Stimulated activated CD4-positive, alpha-beta T cell treated with anti-CD3 and anti-CD28 coated beads, TNF-alpha, amount 100 ng/mL, for 1 hour (primary cell): ENCODE measurements at regions not wholly inside any gene's neighbourhood (a gene's known extent, or its start where the extent isn't known, plus 50 kb on each side); places are given as distances from the start of the nearest gene placed in this dataset.
"Not testable (repeated sequence)": the region's sequence is repeated elsewhere in the genome, so short reads cannot be mapped to it uniquely, and the experiment has no call there.

Source experiments
- DNase-seq, 3 donors: peaks; one replicate each; pipeline ENCODE4 v3.0.0-alpha.2; 2020; ENCODE audit warnings: low read depth in 3 of 3, low spot score in 1 of 3

DNA sequence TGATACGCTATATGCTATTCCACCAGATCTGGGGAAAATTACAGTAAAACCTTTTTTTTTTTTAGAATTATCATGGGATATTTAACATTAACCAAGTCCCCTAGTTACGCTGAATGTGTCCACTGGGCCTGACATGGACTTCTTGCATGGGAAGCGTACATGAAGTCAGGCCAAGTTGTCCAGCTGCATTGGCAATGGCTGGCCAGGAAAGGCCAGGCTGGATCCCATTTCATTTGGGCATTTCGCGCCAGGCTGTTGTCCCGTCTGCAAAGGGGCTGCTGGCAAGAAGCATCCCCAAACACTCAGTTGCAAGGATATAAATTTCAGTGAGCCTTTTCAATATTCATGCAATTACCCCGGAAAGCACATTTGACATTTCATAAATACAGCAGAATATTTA is 933.3 kb downstream of the GRID1 start:
- DNase-seq = no peak

DNA sequence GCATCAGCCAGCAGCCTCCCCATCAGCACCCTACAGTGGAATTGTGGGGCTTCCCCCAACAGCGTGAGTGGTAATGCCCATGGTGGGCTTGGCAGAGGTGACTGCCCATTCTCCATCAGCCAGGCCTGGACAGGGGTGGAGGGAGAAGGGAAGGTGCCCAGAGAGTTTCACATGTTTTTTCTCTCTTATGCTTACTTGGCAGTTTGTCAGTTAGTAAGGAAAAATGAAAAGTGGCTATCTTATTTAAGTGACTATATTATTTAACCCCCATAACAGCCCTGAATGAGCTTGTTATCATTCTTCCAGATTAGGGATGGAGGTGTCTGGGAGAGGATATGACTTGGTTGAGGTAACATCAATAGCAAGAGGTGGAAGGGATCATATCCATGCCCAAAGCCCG is 921.7 kb downstream of the GRID1 start:
- DNase-seq = no peak

DNA sequence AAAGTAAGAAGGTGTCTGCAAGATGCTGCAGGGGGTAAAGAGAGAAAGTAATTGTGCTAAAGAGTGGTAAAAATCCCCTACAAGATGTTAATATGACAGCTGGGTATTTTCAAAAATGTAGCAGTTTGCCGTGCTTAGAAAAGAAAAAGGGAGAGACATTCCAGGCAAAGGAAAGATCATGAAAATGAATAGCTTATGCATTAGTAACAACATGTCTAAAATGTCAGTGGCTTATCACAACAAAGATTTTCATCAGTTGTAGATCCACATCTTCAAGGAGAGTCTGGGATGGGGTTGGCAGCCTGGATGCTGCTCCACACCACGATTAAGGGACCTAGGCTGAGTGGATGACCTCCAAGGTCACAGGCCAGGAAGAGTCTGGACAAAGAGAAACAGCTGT is 920.9 kb downstream of the GRID1 start:
- DNase-seq = no peak

DNA sequence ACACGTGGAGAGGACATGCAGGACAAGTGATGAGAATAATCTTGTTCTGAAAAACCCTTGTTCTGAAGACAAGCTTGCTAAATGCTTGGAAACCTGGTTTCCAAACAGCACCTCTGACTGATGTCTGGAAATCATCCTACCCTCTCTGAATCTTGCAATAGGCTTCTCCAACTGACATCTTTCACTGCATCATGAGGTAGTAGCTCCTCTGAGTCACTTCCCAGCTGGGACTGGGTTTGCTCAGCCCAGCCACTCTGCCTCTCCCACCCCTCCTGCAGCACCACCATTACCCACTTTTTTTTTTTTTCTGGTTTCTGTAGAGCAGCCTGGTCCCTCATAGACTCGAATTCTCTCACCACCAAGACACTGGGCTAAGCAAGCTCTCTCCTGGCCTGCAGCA is 919.8 kb downstream of the GRID1 start:
- no peak for DNase-seq

DNA sequence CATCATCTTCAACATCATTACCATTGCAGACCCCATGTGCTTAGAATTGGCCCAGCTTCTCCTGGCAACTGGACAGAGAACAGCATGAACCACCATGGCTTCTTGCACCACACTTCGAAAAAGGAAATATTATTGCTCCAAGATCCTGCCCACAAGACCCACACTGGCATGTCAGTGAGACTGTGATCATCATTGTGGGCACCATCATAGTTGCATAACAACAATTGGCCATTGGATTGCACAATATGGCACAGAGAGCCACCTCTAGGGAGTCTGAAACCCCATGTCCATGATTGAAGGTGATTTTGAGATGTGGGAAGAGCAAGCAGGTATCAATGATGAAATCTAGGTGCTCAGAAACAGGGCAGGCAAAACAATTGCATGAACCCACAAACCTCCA is 918.9 kb downstream of the GRID1 start:
- no peak for DNase-seq

DNA sequence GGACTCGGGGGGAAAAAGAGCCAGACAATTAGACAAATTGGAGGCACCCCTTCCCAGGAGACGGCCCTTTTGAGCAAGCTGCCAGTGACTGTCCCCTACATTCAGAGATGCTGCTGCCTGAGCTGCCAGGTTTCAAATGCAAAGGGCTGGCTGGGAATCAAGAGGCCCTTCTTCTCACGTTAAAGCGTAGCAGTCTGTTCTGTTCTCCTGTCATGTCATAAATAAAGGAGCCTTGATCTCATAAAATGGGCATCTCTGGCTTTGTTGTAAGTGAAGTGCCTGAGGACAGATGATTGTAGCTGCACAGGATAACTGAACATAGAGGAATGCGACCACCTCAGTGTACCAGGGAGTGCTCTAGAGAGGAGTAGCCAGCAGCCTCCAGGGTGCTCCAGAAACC is 917.9 kb downstream of the GRID1 start:
- no peak for DNase-seq

DNA sequence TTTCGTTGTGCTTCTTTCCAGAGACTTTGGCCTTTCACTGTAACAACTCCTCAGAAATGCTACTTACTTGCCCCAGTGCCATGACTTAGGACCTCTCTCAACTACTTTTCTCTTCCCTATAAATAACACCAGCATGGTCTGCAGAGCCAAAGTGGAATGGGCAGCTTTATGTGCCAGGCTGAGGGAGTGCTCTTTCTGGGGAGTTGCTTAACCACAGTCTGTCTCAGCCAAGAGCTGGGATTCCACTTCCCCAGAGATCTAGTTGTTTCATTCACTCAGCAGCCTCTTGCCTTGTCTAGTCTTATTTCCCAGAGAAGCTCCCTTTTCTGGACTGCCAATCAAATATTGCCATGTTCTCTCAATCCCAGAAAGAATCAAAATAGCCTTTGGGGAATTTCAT is 912.2 kb downstream of the GRID1 start:
- DNase-seq = no peak

DNA sequence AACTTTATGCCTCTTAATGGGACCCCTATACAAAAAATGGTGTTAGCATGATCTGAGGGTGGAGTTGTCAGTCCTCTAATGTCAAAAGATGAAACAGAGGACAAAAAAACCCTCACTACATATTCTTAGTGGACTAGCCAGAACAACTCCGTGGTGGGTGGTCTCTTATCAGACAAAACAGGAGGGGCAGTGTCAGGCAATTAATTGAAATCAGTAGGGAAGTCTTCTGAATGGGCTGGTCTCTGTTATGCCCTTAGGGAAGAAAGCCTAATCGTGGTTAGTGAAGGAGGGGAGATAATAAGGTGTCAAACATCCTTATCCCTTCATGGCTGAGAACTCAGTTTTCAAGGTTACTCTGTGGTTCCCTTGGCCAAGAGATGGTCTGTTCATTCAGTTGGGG is 909.4 kb downstream of the GRID1 start:
- DNase-seq = no peak

DNA sequence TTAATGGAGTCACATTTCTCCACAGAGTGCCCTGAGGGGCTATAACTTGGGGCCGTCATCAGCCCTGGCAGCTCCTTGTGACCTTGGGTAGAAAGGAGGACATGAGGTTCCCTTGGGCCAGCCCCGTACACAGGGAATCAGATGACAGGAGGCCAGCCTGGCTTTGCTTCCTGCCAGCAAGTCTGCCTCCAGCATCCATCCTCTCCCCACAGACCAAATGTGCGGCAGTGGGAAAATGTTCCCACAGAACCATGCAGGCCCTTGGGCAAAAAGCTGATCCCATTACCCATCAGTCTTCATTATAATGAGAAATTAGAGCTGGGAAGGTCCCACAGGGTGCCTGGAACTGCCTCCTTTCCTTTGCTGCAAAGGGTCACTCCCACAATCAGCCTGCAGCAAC is 908.3 kb downstream of the GRID1 start:
- no peak for DNase-seq

DNA sequence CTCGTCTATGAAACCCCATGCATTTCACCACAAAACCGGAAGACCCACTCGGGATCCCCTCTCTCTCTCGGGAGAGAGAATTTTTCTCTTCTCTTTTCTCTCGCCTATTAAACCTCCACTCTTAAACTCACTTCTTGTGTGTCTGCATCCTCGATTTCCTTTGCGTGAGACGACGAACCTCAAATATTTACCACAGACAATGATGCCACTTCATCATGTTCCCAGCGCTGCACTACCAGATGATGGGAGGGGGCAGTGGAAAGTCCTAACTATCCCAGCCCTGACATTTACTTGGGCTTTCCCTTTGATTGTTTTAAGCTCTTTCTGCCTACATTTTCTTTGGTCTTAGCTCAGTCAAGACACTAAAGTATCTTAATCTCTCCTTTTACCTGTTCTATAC is 906.7 kb downstream of the GRID1 start:
- DNase-seq = no peak

DNA sequence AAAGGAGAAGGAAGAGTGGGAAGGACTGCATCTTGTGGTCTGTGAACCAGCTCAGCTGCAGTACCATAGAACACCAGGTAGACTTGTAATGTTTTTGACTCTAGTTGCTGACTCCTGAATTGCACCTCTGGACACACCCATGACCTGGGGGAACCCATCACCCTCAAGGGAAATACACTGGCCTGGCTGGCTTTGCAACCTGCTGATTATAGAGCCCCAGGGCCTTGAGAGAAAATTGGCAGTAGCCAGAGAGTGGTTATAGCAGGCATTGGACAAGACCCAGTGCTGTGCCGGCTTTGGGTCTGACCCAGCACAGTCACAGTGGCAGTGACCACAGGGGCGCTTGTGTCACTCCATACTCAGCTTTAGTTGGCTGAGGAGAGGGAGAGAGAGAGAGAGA is 902.3 kb downstream of the GRID1 start:
- no peak for DNase-seq

DNA sequence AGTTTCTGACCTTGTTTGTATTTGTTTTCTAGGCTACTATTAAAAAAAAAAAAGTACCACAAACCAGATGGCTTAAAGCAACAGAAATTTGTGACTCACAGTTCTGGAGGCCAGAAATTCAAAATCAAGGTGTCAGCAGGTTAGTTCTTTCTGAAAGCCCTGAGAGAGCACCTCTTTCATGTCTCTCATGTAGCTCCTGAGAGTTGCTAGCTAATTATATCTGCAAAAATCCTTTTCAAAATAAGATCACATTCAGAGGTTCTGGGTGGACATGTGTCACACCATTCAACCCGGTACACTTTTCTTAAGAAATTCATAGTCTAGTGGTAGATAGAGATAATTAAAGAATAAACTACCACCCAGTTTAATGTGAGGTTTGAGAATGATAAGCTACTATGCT is 888.6 kb downstream of the GRID1 start:
- no peak for DNase-seq

DNA sequence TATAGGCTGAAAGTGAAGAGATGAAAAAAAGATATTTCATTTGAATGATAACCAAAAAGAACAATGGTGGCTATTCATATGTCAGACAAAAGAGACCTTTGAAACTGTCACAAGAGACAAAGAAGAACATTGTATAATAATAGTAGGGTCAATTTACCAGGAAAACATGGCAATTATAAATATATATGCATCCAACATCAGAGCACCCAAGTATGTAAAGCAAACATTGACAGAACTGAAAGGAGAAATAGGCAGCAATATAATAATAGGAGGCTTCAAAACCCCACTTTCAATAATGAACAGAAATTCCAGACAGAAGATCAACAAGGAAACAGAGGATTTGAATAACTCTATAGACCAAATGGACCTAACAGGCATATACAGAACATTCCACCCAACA is 876.2 kb downstream of the GRID1 start:
- no peak for DNase-seq

DNA sequence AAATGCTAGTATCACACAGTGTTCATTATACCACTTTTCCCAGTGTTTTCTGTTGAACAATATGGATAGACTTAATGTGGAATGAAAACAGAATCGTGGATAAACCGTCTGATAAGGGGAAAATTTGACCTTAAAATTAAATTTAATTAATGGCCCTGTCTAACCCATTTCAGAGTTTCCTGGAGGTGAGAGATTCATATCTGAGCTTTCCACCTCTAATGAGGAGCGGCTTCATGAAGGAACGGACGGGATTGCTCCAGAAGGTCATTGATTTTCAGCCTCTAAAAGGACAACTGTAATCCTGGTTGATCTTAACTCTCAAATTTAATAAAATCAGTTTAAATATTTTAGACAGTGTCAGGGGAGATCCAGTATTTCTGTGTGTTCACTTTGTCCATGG is 874.9 kb downstream of the GRID1 start:
- DNase-seq = no peak

DNA sequence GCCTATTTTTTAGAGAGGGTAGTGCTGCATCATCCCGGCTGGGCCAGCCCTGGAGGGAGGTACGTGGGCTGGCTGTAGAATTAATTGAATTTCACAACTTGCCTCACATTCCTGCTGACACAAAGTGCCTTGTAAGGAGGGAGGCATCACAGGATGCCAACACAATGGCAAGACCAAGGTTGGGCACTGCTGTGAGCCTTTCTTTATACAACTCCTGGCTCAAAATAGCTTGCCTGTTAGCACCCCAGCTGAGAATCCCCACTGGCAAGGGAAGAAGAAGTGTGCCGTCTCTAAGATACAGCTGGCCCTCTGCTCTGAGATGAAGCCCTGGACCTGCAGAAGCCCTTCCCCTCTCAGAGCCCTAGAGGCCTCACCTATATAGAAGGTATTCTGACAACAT is 873.9 kb downstream of the GRID1 start:
- no peak for DNase-seq

DNA sequence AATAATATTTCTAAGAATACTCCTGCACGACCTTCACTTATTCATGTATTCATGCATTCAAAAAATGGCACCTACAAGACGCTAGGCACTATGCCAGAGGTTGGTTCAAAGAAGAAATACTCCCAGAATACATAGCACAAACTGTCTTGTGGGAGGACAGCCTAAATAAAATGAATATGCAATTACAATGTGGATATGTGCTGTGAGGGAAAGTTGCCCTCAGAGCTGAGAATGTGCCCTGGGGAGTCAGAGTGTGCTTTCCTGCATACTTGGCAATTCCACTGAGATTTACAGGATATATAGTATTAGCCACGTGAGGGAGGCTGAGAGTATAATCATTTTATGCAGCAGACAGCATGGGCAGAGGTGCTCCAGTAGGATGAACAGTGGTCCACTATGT is 872.9 kb downstream of the GRID1 start:
- DNase-seq = no peak

DNA sequence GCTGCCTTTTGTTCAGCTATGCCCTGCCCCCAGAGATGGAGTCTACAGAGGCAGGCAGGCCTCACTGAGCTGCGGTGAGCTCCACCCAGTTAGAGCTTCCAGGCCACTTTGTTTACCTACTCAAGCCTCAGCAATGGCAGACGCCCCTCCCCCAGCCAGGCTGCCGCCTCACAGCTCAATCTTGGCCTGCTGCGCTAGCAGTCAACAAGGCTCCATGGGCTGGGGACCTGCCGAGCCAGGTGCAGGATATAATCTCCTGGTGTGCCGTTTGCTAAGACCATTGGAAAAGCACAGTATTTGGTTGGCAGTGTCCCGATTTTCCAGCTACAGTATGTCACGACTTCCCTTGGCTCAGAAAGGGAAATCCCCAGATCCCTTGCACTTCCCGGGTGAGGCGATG is 862.0 kb downstream of the GRID1 start:
- not testable (repeated sequence) for DNase-seq

DNA sequence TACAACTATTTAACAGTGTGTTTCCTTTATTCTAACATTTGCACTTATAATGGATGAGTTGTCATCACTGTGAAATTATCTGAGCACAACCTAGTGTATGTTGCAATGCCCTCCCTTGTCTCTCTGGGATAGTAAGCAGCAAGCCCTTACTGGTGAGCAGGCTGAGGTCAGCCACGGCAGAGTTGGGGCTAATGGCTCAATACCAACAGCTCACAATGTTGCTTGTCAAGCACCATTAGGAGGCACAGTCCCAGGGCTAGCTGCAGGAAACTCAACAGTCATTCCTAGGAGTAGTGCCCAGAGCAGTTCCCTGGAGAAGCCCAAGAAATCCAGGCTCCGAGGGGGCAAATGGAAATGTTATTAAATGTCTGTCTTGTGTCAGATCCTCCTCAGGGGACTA is 858.4 kb downstream of the GRID1 start:
- DNase-seq = no peak

DNA sequence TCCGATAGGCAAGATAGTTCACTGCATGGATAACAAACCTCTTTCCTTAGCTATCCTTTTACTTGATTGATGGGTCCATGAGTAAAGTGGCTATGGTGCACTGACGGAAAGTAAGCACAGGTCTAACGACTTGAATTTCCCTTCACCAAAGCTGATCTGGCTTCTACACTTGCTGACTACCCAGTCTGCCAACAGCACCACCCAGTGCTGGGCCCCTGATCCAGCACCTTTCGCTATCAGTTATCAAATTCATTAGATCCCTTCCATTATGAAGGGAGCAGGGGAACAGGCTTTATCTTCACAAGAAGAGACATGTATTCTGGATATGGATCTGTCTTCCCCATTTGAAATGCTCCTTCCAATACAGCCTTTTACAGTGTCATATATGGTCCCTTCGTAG is 855.9 kb downstream of the GRID1 start:
- DNase-seq = no peak

DNA sequence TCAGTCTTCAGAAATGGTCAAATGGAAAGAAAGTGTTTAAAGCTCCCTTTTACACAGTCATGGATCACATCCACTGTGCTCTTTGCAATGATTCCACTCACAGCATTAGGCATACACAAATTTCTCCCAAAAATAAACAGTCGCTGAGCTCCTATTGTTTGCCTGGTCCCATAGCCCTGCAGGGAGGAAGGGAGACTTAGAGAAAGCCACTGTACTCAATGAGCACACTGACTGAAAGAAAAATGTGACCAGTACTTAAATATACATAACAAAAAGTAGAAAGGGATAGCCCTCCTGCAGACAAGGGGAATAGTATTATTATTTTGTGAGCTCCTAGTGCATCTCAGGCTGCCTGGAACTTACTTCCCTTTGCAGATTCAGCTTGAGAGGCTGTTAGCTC is 853.2 kb downstream of the GRID1 start:
- no peak for DNase-seq

DNA sequence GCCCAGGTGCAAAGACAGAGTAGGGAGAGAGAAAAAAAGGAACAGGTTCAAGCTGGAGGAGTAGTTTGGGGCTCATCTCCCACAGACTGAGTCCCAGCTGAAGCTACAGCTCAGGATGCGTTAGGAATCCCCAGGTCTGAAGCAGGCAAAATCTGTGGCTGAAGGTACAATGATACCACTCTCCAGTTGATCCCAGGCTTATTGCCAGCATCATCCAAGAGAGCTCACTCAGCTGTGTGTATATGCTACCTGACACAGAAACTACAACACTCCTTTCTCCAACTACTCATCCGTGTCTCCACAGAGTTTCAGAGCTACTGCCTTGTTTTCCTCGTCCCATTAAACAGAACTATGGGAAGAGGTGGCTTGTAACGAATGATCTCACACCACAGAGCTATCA is 851.3 kb downstream of the GRID1 start:
- no peak for DNase-seq

DNA sequence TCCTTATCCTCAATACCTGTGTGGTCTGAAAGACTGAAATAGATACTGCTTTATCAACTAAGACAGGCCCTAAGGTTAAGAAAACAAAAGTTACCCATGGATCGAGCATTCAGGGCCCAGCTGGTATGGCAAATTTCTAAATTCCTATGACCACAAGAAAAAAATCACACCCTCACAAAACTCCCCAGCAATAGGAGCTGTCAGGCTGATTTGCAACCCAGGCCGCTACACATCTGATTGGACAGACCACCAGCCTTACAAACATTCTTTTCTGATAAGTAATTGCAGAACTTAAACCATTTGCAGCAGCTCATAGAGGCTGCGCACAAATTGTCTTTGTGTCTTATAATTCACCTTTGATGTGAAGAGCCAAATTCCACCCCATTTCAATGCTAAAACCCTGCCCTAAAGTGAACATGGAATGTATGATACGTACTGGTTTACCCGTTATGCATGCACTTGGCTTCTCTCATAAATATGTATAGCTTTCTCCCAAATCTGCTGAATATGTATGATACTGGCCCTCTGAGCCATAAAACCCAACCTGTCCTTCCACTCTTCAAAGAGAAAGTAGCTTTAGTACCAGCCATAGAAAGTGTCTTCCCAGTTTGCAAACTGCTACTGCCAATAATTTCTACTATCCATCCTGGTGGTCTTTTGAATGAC is 842.5 kb downstream of the GRID1 start:
- no peak for DNase-seq

DNA sequence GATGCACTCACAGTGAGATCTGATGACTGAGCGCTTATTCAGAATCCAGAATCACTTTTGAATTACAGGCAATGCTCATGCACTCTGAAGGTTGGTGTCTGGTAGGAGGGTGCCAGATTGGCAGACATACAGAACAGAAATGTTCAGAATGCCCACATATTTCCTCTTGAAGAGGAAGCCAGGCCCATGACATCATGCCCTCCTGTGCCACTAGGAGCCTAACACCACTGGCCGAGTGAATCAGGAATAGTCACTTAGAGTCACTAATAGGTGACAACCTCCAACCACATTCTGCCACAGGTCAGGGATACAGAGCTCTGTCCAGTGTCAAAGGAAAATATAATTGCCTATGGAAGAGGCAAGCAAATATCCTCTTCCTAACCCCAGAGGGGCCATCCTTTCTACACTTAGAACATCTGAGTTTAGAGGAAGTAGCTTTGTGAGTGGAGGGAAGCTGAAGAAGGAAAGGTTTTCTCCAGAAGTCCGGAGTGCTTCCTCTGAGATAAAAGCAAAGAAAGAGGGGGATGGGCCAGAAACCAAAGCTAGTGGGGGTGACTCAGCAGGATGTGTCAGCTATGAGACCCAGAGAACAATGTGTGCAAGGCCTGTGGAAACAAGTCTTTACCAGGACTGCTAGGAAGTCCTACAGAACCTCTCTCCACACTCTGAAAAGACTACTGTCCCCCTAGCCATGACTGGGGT is 838.8 kb downstream of the GRID1 start:
- DNase-seq = no peak
